ENCODE measurements at regions not wholly inside any gene's neighbourhood (a gene's known extent, or its start where the extent isn't known, plus 50 kb on each side); places are given as distances from the start of the nearest gene placed in this dataset.

GRCh38 chr10:81068460-81068859, 530.8 kb downstream of the SH2D4B start:
- H3K4me3 ChIP-seq (ENCODE audit: low read depth, low read length) = no peak overlapping the region
- no peak for TF ChIP-seq CTCF (IDR thresholded peaks at IDR 0.05; ENCODE audit: low read depth, low read length)

DNA sequence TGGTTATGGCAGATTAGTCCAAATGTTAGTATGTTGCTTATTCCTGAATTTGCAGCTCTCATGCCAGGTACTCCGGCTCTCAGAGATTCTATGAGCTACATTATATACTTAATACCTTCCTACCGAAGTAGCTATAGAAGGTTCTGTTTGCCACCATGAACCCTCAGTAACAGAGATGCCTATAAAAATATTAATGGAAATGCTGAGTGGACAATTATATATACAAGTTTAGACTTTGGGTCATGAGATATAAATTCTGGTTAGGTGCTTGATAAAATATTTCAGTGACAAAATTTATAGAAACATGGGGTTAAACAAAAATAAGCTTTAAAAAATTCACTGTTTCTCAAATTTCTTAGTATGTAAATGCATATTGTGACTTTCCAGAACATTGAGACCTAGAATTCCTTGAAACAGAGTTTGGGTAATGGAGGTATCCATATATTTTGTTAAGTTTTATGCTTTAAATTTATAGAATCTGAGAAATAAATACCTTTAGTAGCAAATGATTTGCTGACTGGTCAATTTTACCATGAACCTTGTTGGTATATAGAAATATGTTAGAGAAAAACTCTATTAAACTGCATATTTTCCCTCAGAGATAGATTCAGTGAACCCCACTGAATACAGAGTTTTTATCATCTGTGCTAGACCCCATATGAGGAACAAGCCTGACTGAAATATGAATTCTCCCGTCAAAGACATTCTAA, 533.5 kb downstream of the SH2D4B start:
- TF ChIP-seq CTCF (IDR thresholded peaks at IDR 0.05; ENCODE audit: low read depth, low read length) = no peak
- no peak overlapping the region for H3K4me3 ChIP-seq (ENCODE audit: low read depth, low read length)

GRCh38 chr10:81073155-81073554, 535.5 kb downstream of the SH2D4B start:
- TF ChIP-seq CTCF (IDR thresholded peaks at IDR 0.05; ENCODE audit: low read depth, low read length) = no peak

DNA sequence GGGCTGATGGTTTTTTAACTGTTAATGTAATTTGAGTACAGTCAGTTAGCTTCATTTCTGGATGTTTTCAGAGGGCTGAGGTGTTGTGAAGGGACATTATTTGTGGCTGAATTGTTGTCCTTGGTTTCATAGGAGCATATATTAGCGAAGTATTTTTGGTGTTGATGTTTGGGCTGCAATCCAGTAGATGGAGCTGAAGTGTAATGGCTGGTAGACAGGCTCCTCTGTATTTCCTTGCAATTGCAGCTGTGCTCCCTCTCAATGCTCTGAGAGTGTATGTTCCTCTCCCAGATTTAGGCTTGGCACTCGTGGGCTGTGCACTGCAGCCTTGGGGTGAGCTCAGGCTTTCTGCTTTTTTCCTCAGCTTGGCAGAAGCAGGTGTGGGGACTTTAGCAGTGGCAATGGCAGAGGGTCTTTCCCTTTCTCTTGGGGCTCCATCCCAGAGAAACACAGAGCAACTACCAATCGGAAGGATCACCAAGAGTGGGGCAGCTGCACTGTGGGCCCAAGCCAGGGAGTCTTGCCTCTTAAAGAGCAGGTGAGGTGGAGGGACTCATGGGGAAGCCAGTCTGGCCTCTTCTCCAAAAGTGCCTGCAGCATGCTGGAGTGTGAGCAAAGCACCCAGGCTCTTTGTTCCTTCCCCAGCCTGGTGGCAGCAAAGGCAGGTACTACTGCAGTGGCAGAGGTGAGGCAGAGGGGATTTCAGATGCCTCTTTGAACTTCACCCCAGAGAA, 544.4 kb downstream of the SH2D4B start:
- TF ChIP-seq CTCF (IDR thresholded peaks at IDR 0.05; ENCODE audit: low read depth, low read length) = no peak

More at GRCh38 chr10:81073155-81073554, 535.5 kb downstream of the SH2D4B start:
- no peak overlapping the region for H3K4me3 ChIP-seq (ENCODE audit: low read depth, low read length)

DNA sequence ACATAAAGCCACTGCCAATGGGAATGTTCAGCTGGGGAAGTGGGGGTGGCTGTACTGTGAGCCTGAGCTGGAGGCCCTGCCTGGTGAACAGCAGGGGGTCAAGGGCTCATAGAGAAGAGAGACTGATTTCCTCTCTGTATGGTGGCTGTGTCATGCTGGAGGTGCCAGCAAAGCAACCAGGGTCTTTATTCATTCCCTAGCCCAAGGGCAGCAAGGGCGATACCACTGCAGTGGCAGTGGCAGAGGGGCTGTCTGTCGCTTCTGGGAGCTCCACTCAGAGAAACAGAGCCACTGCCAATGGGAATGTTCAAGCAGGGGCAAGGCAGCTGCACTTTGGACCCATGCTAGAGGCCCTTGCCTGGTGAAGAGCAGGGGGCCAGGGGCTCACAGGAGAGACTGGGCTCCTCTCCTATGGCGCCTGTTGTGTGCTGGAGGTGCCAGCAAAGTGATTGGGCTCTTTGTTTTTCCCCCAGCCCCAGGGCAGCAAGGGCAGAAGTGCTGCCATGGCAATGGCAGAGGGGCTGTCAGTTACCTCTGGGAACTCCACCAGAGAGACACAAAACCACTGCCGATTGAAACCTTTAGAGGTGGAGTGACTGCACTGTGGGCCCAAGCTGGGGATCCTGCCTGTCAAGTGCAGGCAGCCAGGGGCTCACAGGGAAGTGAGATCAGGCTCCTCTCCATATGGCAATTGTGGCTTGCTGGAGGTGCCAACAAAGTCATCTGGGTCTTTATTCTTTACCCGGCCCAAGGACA, 545.1 kb downstream of the SH2D4B start:
- TF ChIP-seq CTCF (IDR thresholded peaks at IDR 0.05; ENCODE audit: low read depth, low read length) = no peak
- no peak overlapping the region for H3K4me3 ChIP-seq (ENCODE audit: low read depth, low read length)

More for the DNA sequence above, 544.4 kb downstream of the SH2D4B start:
- no peak overlapping the region for H3K4me3 ChIP-seq (ENCODE audit: low read depth, low read length)

- TF ChIP-seq CTCF (IDR thresholded peaks at IDR 0.05; ENCODE audit: low read depth, low read length) = no peak
- H3K4me3 ChIP-seq (ENCODE audit: low read depth, low read length) = no peak overlapping the region
Measured at GRCh38 chr10:81093056-81093455, 555.4 kb downstream of the SH2D4B start.

All from WI38 (cell line).